ENCODE measurements at regions not wholly inside any gene's neighbourhood (a gene's known extent, or its start where the extent isn't known, plus 50 kb on each side); places are given as distances from the start of the nearest gene placed in this dataset.

DNA sequence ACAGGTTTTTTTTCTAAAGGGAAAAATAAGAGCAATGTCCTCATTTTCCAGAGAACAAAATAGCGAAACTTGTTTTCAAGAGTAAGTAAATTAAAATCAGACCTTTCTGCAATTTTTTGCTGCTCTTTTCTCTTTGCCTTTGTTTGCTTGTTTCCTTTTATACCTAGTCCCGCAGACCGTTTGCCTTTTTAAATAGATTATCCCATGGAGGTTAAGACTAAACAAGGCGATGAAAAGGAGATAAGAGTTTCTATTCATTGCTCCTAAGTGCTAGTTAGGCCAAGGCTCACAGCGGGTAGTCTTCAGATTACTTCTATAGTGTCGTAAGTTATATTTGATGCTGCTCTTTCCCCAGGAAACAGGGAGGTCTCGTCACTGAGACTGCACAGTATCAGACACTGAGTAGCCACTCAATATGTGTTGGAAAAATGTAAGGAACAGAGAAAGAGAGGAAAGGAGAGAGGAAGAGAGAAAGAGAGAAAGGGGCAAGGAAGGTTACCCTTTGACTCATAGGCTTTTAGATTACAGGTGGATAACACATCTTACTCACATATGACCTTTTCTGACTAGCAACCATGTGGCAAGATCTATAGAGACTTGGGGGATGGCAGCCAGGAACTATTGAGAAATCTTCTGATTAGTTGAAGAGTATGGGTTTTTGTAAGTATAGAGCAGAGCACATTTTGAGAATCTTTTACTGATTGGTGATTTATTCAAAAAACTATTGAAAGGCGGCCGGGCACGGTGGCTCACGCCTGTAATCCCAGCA, 107.5 kb upstream of the PARP11 start:
- TF ChIP-seq, protein P1, sequence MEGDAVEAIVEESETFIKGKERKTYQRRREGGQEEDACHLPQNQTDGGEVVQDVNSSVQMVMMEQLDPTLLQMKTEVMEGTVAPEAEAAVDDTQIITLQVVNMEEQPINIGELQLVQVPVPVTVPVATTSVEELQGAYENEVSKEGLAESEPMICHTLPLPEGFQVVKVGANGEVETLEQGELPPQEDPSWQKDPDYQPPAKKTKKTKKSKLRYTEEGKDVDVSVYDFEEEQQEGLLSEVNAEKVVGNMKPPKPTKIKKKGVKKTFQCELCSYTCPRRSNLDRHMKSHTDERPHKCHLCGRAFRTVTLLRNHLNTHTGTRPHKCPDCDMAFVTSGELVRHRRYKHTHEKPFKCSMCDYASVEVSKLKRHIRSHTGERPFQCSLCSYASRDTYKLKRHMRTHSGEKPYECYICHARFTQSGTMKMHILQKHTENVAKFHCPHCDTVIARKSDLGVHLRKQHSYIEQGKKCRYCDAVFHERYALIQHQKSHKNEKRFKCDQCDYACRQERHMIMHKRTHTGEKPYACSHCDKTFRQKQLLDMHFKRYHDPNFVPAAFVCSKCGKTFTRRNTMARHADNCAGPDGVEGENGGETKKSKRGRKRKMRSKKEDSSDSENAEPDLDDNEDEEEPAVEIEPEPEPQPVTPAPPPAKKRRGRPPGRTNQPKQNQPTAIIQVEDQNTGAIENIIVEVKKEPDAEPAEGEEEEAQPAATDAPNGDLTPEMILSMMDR (IDR thresholded peaks at IDR 0.05): no peak
- TF ChIP-seq POLR2A (IDR thresholded peaks at IDR 0.05; ENCODE audit: low read length): no peak
- TF ChIP-seq, protein P2, sequence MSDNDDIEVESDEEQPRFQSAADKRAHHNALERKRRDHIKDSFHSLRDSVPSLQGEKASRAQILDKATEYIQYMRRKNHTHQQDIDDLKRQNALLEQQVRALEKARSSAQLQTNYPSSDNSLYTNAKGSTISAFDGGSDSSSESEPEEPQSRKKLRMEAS (IDR thresholded peaks at IDR 0.05): no peak
- TF ChIP-seq SREBF2 (IDR thresholded peaks at IDR 0.05): no peak
- no peak for TF ChIP-seq NR3C1 (IDR thresholded peaks at IDR 0.05)
- no peak for TF ChIP-seq CHD2 (IDR thresholded peaks at IDR 0.05; ENCODE audit: low read length, partially characterized antibody)
- no peak for TF ChIP-seq SMC3 (IDR thresholded peaks at IDR 0.05)
- no peak for TF ChIP-seq JUN (IDR thresholded peaks at IDR 0.05)
- TF ChIP-seq MYC (IDR thresholded peaks at IDR 0.05; ENCODE audit: borderline replicate concordance, low read length): no peak
- no peak for TF ChIP-seq CBX2 (IDR thresholded peaks at IDR 0.05; ENCODE audit: borderline replicate concordance, low read depth)
